Neural crest cell (in vitro differentiated cells): ENCODE measurements at regions not wholly inside any gene's neighbourhood (a gene's known extent, or its start where the extent isn't known, plus 50 kb on each side); places are given as distances from the start of the nearest gene placed in this dataset.

Source experiments
- DNase-seq: peaks from one replicate; pipeline ENCODE4 v3.0.0; 2021; ENCODE audit warnings: low read depth, mixed read lengths, low spot score
- H3K27ac Mint-ChIP-seq: one replicate; pipeline ENCODE4 v1.8.0; 2021; ENCODE audit warnings: mild to moderate bottlenecking, mixed read lengths; ENCODE audit not compliant: unreplicated experiment
- H3K27me3 Mint-ChIP-seq: 2 replicates; pipeline ENCODE4 v1.8.0; 2021; ENCODE audit warnings: low read depth, mild to moderate bottlenecking, mixed read lengths
- H3K36me3 Mint-ChIP-seq: 2 replicates; pipeline ENCODE4 v1.8.0; 2021; ENCODE audit warnings: low read depth, mild to moderate bottlenecking, mixed read lengths
- H3K4me1 Mint-ChIP-seq: 2 replicates; pipeline ENCODE4 v1.8.0; 2021; ENCODE audit warnings: mixed read lengths
- H3K4me3 Mint-ChIP-seq: one replicate; pipeline ENCODE4 v1.8.0; 2021; ENCODE audit warnings: mild to moderate bottlenecking, mixed read lengths
- H3K9me3 Mint-ChIP-seq: 2 replicates; pipeline ENCODE4 v1.8.0; 2021; ENCODE audit warnings: mixed read lengths
- TF ChIP-seq, protein P1 (sequence below): fragments of 200-600 bp; sonication (generic); conservative IDR thresholded peaks from 2 replicates; pipeline ENCODE4 v1.5.0; 2021; ENCODE audit warnings: antibody characterized with exemption, mild to moderate bottlenecking

DNA sequence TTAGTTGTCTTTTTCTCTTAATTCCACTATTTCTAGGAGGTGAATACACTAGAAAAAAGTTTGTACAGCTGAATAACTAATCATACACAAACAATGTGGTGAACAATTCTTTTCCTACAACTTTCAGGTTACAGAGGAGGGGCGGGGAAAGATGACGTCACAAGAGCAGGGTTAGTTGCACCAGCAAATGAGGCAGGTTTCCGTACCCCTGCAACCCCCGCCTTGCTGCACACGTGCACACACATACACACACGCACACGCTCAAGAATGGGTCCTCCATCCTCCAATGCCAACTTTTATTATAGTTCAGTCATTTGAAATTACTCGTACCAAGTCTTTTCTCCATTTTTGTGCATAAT, 122.8 kb downstream of the ARL4C start:
- Mint-ChIP-seq H3K9me3 (no peaks in the 10 kb centered on the region), H3K36me3 (no peaks in the 10 kb centered on the region), H3K4me1 (peaks cover 25% of the 10 kb centered on the region), H3K27ac (no peak overlapping the region), H3K27me3 (no peaks in the 10 kb centered on the region), H3K4me3 (no peak overlapping the region)
- TF ChIP-seq, protein P1, sequence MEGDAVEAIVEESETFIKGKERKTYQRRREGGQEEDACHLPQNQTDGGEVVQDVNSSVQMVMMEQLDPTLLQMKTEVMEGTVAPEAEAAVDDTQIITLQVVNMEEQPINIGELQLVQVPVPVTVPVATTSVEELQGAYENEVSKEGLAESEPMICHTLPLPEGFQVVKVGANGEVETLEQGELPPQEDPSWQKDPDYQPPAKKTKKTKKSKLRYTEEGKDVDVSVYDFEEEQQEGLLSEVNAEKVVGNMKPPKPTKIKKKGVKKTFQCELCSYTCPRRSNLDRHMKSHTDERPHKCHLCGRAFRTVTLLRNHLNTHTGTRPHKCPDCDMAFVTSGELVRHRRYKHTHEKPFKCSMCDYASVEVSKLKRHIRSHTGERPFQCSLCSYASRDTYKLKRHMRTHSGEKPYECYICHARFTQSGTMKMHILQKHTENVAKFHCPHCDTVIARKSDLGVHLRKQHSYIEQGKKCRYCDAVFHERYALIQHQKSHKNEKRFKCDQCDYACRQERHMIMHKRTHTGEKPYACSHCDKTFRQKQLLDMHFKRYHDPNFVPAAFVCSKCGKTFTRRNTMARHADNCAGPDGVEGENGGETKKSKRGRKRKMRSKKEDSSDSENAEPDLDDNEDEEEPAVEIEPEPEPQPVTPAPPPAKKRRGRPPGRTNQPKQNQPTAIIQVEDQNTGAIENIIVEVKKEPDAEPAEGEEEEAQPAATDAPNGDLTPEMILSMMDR: no peak
- DNase-seq: no peak

DNA sequence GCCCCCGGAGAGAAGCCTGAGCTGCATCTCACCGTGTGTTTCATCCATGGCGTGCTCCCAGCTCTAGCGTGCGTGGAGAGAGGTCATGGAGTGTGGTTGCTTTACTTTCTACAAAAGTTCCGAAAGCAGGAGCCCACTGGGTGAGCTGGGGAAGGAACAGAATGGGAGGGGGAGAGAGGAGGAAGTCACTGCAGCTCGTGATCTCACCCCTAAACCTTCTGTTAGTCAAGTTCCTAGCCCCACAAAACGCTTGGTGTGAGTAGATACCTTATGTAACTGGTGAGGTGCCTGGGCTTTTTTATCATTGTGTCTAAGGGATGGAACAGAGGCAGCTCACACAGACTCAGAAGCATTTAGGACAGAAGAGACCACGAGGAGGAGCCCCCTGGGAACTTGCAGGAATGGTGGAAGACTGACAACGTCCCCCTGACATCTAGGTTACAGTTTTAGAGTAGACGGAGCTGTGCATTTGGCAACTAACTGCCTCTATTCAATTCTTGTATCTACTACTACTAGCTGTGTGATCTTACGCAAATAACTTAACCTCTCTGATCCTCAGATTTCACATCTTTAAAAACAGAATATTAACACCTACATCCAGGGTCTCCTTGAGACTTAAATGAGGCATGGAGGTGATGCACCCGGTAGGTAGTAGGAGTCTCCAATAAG, 123.3 kb downstream of the ARL4C start:
- Mint-ChIP-seq H3K4me3 (no peak overlapping the region), H3K9me3 (no peaks in the 10 kb centered on the region), H3K27ac (no peak overlapping the region), H3K27me3 (no peaks in the 10 kb centered on the region), H3K4me1 (peaks cover 30% of the 10 kb centered on the region), H3K36me3 (no peaks in the 10 kb centered on the region)
- TF ChIP-seq, protein P1: no peak
- DNase-seq: no peak

DNA sequence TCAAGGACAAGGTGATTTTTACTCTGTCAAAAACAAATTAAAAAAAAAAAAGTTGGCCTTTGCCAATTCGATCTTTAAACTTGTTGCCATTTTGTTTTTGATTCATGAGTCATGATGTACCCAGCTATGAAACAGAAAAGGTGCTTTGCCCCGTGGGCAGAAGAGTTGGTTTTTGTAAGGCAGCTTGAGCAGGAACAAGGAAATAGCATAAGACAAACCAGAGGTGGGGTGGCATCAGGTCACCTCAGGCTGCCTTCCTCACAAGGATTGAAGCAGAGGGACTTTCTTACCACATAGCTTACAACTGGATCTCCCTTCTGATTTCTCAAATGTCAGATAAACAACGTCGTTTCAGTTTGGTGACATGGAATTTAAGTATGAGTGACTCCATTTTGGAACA, 123.8 kb downstream of the ARL4C start:
- H3K9me3 Mint-ChIP-seq: no peaks in the 10 kb centered on the region

DNA sequence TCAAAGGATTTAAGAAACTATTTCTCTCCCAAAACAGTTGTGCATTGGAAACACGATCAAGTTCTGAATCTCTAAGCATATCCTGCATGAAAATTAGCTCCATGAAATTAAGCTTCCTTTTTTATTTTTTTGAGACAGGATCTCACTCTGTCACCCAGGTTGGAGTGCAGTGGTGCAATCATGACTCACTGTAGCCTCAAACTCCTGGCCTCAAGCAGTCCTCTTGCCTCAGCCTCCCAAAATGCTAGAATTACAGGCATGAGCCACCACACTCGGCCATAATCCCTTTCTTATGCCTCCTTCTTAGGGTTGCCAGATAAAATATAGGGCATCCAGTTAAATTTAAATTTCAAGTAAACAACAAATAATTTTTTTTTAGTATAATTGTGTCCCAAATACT, 124.4 kb downstream of the ARL4C start:
- Mint-ChIP-seq H3K27ac (no peak overlapping the region), H3K36me3 (no peaks in the 10 kb centered on the region), H3K9me3 (no peaks in the 10 kb centered on the region), H3K4me3 (no peak overlapping the region), H3K27me3 (no peaks in the 10 kb centered on the region), H3K4me1 (peaks cover 28% of the 10 kb centered on the region)
- DNase-seq: no peak
- TF ChIP-seq, protein P1: no peak

More for the DNA sequence above, 123.8 kb downstream of the ARL4C start:
- no peaks in the 10 kb centered on the region for H3K27me3 Mint-ChIP-seq
- DNase-seq: no peak
- H3K27ac Mint-ChIP-seq: no peak overlapping the region
- H3K4me1 Mint-ChIP-seq: peaks cover 32% of the 10 kb centered on the region
- TF ChIP-seq, protein P1: no peak
- no peak overlapping the region for H3K4me3 Mint-ChIP-seq
- H3K36me3 Mint-ChIP-seq: no peaks in the 10 kb centered on the region

DNA sequence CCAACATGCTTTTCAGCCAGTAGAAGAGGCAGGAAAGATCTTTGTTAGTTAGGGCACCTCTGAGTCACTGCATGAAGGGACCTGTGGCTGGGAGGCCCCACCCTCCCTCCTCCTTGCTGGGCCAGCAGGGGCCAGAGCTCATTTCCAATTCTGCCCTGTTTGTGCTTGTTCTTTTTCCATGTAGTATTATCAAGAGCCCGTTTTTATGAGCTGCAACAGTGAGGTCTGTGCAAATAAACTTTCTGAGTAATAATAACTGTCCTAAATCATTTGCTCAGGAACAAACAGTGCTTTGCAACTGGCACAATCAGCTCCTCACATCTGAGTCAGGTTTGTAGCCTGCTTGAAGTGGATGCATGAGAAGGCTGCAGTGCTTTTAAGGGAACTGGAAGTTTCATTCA, 128.0 kb downstream of the ARL4C start:
- H3K27ac Mint-ChIP-seq: no peak overlapping the region
- TF ChIP-seq, protein P1: no peak
- peaks cover 29% of the 10 kb centered on the region for H3K4me1 Mint-ChIP-seq
- no peaks in the 10 kb centered on the region for H3K27me3 Mint-ChIP-seq
- no peak overlapping the region for H3K4me3 Mint-ChIP-seq
- H3K9me3 Mint-ChIP-seq: no peaks in the 10 kb centered on the region
- DNase-seq: no peak
- H3K36me3 Mint-ChIP-seq: no peaks in the 10 kb centered on the region

DNA sequence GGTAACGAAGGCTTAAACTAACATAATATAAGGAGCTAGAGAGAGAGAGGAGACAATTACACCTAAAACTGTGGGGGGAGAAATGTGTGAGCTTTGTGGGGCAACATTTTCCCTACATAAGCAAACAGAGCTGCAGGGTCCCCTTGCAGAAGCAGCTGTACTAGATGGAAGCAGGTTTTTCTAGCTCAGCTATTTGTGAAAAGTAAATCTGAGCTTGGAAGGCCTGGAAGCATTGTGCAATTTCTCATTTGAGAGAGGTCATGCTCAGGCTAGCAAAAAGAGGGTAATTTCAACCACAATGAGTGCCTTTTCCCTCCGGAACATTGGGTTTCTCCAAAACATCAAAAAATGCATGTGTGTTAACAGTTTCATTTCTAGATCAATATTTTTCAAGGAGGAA, 130.0 kb downstream of the ARL4C start:
- Mint-ChIP-seq H3K4me3 (no peak overlapping the region), H3K9me3 (no peaks in the 10 kb centered on the region), H3K4me1 (peaks cover 40% of the 10 kb centered on the region), H3K27me3 (no peaks in the 10 kb centered on the region), H3K36me3 (no peaks in the 10 kb centered on the region), H3K27ac (no peak overlapping the region)
- DNase-seq: no peak
- TF ChIP-seq, protein P1: no peak
